DMS79 (cell line): ENCODE measurements at regions not wholly inside any gene's neighbourhood (a gene's known extent, or its start where the extent isn't known, plus 50 kb on each side); places are given as distances from the start of the nearest gene placed in this dataset.

Source experiments
- DNase-seq: peaks from one replicate; lab custom pipeline; 2025; lab: John Stamatoyannopoulos, UW

DNA sequence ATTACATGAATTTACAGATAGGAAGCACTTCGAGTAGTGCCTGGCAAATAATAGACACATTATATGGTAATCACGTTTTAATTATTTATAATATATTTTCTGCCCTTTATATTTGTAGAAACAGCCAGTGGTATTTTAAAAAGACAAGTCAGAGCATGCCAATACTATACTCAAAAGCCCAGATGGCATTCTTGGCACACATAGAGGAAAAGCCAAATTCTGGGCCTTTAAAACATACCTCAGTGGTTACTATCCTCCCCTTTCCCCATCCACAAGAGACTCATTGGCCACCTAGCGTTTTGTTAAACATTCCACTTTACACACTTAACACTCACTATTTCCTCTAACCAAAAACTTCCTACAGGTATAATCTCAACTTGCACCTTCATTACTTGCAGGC lies 63.3 kb upstream of the ZNF804A start:
- DNase-seq, result no peak

GRCh38 chr2:184540246-184540789 lies 58.0 kb upstream of the ZNF804A start:
- DNase-seq, result no peak

DNA sequence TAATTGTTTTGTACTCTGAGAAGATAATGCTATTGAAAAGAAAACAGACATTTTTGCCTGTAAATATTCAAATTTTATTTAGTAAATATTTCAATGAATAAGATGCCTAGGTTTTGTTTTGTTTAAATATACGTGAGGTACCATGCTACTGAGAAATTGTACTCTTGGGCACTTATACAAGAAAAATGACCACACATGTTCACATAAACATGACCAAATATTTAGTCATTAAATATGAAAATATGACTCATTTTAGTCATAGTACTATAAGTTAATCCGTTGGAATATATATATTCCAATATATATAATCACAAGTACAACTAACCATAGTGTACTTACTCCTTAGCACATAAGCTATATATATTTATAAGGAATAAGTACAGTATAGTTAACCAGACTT lies 56.7 kb upstream of the ZNF804A start:
- no peak for DNase-seq

DNA sequence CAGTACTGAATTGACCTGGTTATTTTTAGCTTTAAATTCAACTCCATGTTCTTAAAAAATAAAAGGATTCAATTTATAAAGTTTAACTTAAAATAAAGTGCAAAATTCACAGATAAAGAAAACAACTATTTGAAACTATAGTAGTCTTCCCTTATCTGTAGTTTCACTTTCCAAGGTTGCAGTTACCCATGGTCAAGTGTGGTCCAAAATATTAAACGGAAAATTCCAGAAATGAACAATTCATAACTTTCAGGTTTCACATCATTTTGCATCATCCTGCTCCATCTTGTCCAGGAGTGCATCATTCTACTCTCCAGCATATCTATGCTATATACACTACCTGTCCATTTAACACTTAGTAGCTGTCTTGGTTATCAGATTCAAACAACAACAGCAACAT lies 54.5 kb upstream of the ZNF804A start:
- DNase-seq, result no peak
